Parathyroid adenoma (tissue), 2 donors: ENCODE measurements at regions not wholly inside any gene's neighbourhood (a gene's known extent, or its start where the extent isn't known, plus 50 kb on each side); places are given as distances from the start of the nearest gene placed in this dataset.

Experiments
- H2AFZ ChIP-seq: fragments of 300-600 bp; sonication (generic); one replicate; pipeline ENCODE4 v1.7.0; 2017; ENCODE audit warnings: antibody characterized with exemption, mild to moderate bottlenecking
- H3K27ac ChIP-seq: fragments of 300-600 bp; sonication (generic); one replicate; pipeline ENCODE4 v1.7.0; 2017
- H3K27me3 ChIP-seq: fragments of 300-600 bp; sonication (generic); one replicate; pipeline ENCODE4 v1.7.0; 2017; ENCODE audit warnings: low read length; ENCODE audit not compliant: control insufficient read depth, insufficient read depth
- H3K36me3 ChIP-seq: fragments of 300-600 bp; sonication (generic); one replicate; pipeline ENCODE4 v1.7.0; 2017; ENCODE audit warnings: low read length; ENCODE audit not compliant: control insufficient read depth, insufficient read depth
- H3K4me1 ChIP-seq: fragments of 300-600 bp; sonication (generic); one replicate; pipeline ENCODE4 v1.7.0; 2017; ENCODE audit warnings: control low read depth
- H3K4me2 ChIP-seq: fragments of 300-600 bp; sonication (generic); one replicate; pipeline ENCODE4 v1.7.0; 2017; ENCODE audit warnings: low read length
- H3K4me3 ChIP-seq: fragments of 300-600 bp; sonication (generic); one replicate; pipeline ENCODE4 v1.7.0; 2017; ENCODE audit warnings: low read depth, low read length
- H3K79me2 ChIP-seq: fragments of 300-600 bp; sonication (generic); one replicate; pipeline ENCODE4 v1.7.0; 2017; ENCODE audit warnings: control low read depth
- H3K9ac ChIP-seq: fragments of 300-600 bp; sonication (generic); one replicate; pipeline ENCODE4 v1.7.0; 2017; ENCODE audit warnings: mild to moderate bottlenecking
- H3K9me3 ChIP-seq: fragments of 300-600 bp; sonication (generic); one replicate; pipeline ENCODE4 v1.7.0; 2017; ENCODE audit warnings: low read length; ENCODE audit not compliant: control insufficient read depth
- CTCF ChIP-seq: fragments of 300-600 bp; sonication (generic); IDR thresholded peaks from one replicate; pipeline ENCODE4 v1.7.0; 2017; ENCODE audit warnings: antibody characterized with exemption, mild to moderate bottlenecking
- donor health status: primary hyperparathyroidism.

GRCh38 chr5:86337667-86338460 lies 279.9 kb upstream of the COX7C start:
- TF ChIP-seq CTCF, result no peak

GRCh38 chr5:86354664-86355063 lies 263.1 kb upstream of the COX7C start:
- TF ChIP-seq CTCF, result no peak
- H3K79me2 ChIP-seq, result no peaks in the 10 kb centered on the region
- no peaks in the 10 kb centered on the region for H3K9me3 ChIP-seq
- H3K9ac ChIP-seq, result no peak overlapping the region
- H2AFZ ChIP-seq, result no peak overlapping the region
- no peaks in the 10 kb centered on the region for H3K27me3 ChIP-seq
- H3K4me3 ChIP-seq, result no peak overlapping the region
- H3K4me1 ChIP-seq, result no peaks in the 10 kb centered on the region
- no peaks in the 10 kb centered on the region for H3K36me3 ChIP-seq
- no peak overlapping the region for H3K27ac ChIP-seq
- H3K4me2 ChIP-seq, result no peak overlapping the region

More at GRCh38 chr5:86337667-86338460, 279.9 kb upstream of the COX7C start:
- Histone ChIP-seq H3K4me3 (no peak overlapping the region), H3K27ac (no peak overlapping the region), H3K79me2 (no peaks in the 10 kb centered on the region), H2AFZ (no peak overlapping the region), H3K27me3 (no peaks in the 10 kb centered on the region), H3K9ac (no peak overlapping the region), H3K4me1 (no peaks in the 10 kb centered on the region), H3K9me3 (no peaks in the 10 kb centered on the region), H3K36me3 (no peaks in the 10 kb centered on the region), H3K4me2 (no peak overlapping the region)

- H3K36me3 ChIP-seq, result no peaks in the 10 kb centered on the region
- H2AFZ ChIP-seq, result no peak overlapping the region
- no peak for TF ChIP-seq CTCF
- H3K79me2 ChIP-seq, result no peaks in the 10 kb centered on the region
- no peak overlapping the region for H3K4me2 ChIP-seq
- no peaks in the 10 kb centered on the region for H3K9me3 ChIP-seq
- H3K27me3 ChIP-seq, result no peaks in the 10 kb centered on the region
- no peaks in the 10 kb centered on the region for H3K4me1 ChIP-seq
- no peak overlapping the region for H3K9ac ChIP-seq
- H3K27ac ChIP-seq, result no peak overlapping the region
- no peak overlapping the region for H3K4me3 ChIP-seq
These were observed 256.9 kb upstream of the COX7C start for GRCh38 chr5:86360801-86361200.

- no peak overlapping the region for H3K4me2 ChIP-seq
- H2AFZ ChIP-seq, result no peak overlapping the region
- H3K9ac ChIP-seq, result no peak overlapping the region
- TF ChIP-seq CTCF, result no peak
- H3K4me1 ChIP-seq, result no peaks in the 10 kb centered on the region
- no peak overlapping the region for H3K27ac ChIP-seq
- no peaks in the 10 kb centered on the region for H3K27me3 ChIP-seq
- H3K4me3 ChIP-seq, result no peak overlapping the region
- no peaks in the 10 kb centered on the region for H3K36me3 ChIP-seq
- no peaks in the 10 kb centered on the region for H3K9me3 ChIP-seq
- no peaks in the 10 kb centered on the region for H3K79me2 ChIP-seq
These were observed 246.7 kb upstream of the COX7C start for GRCh38 chr5:86371061-86371460.

GRCh38 chr5:86374611-86375010 lies 243.1 kb upstream of the COX7C start:
- no peak overlapping the region for H3K9ac ChIP-seq
- no peaks in the 10 kb centered on the region for H3K4me1 ChIP-seq
- no peaks in the 10 kb centered on the region for H3K36me3 ChIP-seq
- H3K27me3 ChIP-seq, result no peaks in the 10 kb centered on the region
- no peak overlapping the region for H3K4me2 ChIP-seq
- no peak overlapping the region for H3K27ac ChIP-seq
- no peak for TF ChIP-seq CTCF
- H3K9me3 ChIP-seq, result no peaks in the 10 kb centered on the region
- no peak overlapping the region for H3K4me3 ChIP-seq
- no peak overlapping the region for H2AFZ ChIP-seq
- no peaks in the 10 kb centered on the region for H3K79me2 ChIP-seq
